Neuronal stem cell (in vitro differentiated cells): ENCODE measurements at regions not wholly inside any gene's neighbourhood (a gene's known extent, or its start where the extent isn't known, plus 50 kb on each side); places are given as distances from the start of the nearest gene placed in this dataset.

Experiments used
- DNase-seq: peaks from one replicate; pipeline ENCODE4 v3.0.0-alpha.2; 2013; ENCODE audit warnings: low spot score
- H2AFZ ChIP-seq: one replicate; pipeline ENCODE4 v1.6.1; 2013; ENCODE audit warnings: mild to moderate bottlenecking, low read length, inconsistent platforms
- H2AK5ac ChIP-seq: 2 replicates; pipeline ENCODE4 v1.6.1; 2013; ENCODE audit warnings: low read depth, mild to moderate bottlenecking, inconsistent platforms, low read length, moderate library complexity, mixed read lengths
- H2BK120ac ChIP-seq: 2 replicates; pipeline ENCODE4 v1.6.1; 2013; ENCODE audit warnings: low read depth, mild to moderate bottlenecking, inconsistent platforms, low read length, moderate library complexity, mixed read lengths
- H2BK12ac ChIP-seq: one replicate; pipeline ENCODE4 v1.6.1; 2013; ENCODE audit warnings: low read length, inconsistent platforms
- H2BK15ac ChIP-seq: 2 replicates; pipeline ENCODE4 v1.6.1; 2013; ENCODE audit warnings: mild to moderate bottlenecking, low read length, inconsistent platforms, mixed read lengths
- H2BK5ac ChIP-seq: one replicate; pipeline ENCODE4 v1.6.1; 2013; ENCODE audit warnings: inconsistent platforms, mild to moderate bottlenecking, low read length, moderate library complexity
- H3K14ac ChIP-seq: one replicate; pipeline ENCODE4 v1.6.1; 2013; ENCODE audit warnings: low read length, inconsistent platforms
- H3K18ac ChIP-seq: 2 replicates; pipeline ENCODE4 v1.6.1; 2013; ENCODE audit warnings: low read length, inconsistent platforms
- H3K23ac ChIP-seq: 2 replicates; pipeline ENCODE4 v1.6.1; 2013; ENCODE audit warnings: low read depth, mild to moderate bottlenecking, mixed read lengths, low read length, inconsistent platforms; ENCODE audit not compliant: poor library complexity
- H3K27ac ChIP-seq: replicated peaks from 3 replicates; pipeline ENCODE4 v1.5.1; 2013; ENCODE audit warnings: low read length, inconsistent platforms
- H3K27me3 ChIP-seq, 3 experiments: 2 replicates each; pipeline ENCODE4 v1.6.1; 2013; ENCODE audit warnings: low read length in 3 of 3, mild to moderate bottlenecking in 2 of 3, inconsistent platforms in 1 of 3, low read depth in 1 of 3, mixed read lengths in 1 of 3, moderate library complexity in 1 of 3; ENCODE audit not compliant: control insufficient read depth in 3 of 3, insufficient read depth in 3 of 3
- H3K36me3 ChIP-seq, 2 donors: replicated peaks in 1 of 2; 2 replicates each; pipeline ENCODE4 v1.6.1; 2013; ENCODE audit warnings: low read length in 2 of 2; ENCODE audit not compliant: control insufficient read depth in 2 of 2, insufficient read depth in 2 of 2
- H3K4ac ChIP-seq: 2 replicates; pipeline ENCODE4 v1.6.1; 2013; ENCODE audit warnings: inconsistent platforms, mild to moderate bottlenecking, low read length, moderate library complexity
- H3K4me1 ChIP-seq, 2 donors: 1 replicate in 1 of 2; 2 replicates in 1 of 2; pipeline ENCODE4 v1.6.1; 2013; ENCODE audit warnings: low read length in 2 of 2, low read depth in 1 of 2; ENCODE audit not compliant: control insufficient read depth in 2 of 2, insufficient read depth in 1 of 2
- H3K4me2 ChIP-seq: one replicate; pipeline ENCODE4 v1.6.1; 2013; ENCODE audit warnings: mild to moderate bottlenecking, low read length, inconsistent platforms; ENCODE audit not compliant: insufficient read depth, poor library complexity, severe bottlenecking
- H3K4me3 ChIP-seq, 2 donors: 2 replicates each; pipeline ENCODE4 v1.5.1; 2013; ENCODE audit warnings: low read length in 2 of 2, mild to moderate bottlenecking in 2 of 2, inconsistent platforms in 1 of 2, moderate library complexity in 1 of 2
- H3K79me1 ChIP-seq: one replicate; pipeline ENCODE4 v1.6.1; 2013; ENCODE audit warnings: low read depth, mild to moderate bottlenecking, inconsistent platforms, low read length, moderate library complexity
- H3K9ac ChIP-seq: one replicate; pipeline ENCODE4 v1.6.1; 2013; ENCODE audit warnings: mild to moderate bottlenecking, low read depth, low read length, inconsistent platforms; ENCODE audit not compliant: poor library complexity
- H3K9me3 ChIP-seq, 2 donors: replicated peaks in 1 of 2; 2 replicates each; pipeline versions ENCODE3 to v1.6.1; 2013; ENCODE audit warnings: low read length in 2 of 2, mild to moderate bottlenecking in 2 of 2, inconsistent platforms in 1 of 2, low read depth in 1 of 2, mixed read lengths in 1 of 2, moderate library complexity in 1 of 2; ENCODE audit not compliant: control insufficient read depth in 2 of 2, insufficient read depth in 1 of 2
- H4K8ac ChIP-seq: one replicate; pipeline ENCODE4 v1.6.1; 2013; ENCODE audit warnings: low read depth, mild to moderate bottlenecking, inconsistent platforms, low read length, moderate library complexity
- H4K91ac ChIP-seq: one replicate; pipeline ENCODE4 v1.6.1; 2013; ENCODE audit warnings: low read length, low read depth, mild to moderate bottlenecking, inconsistent platforms; ENCODE audit not compliant: poor library complexity
- WGBS, 2 donors: extraction: QIAGEN DNeasy Blood & Tissue Kit; methylation state at CpG; one replicate each; pipeline ENCODE4 v1.1.7; 2013; ENCODE audit warnings: missing lambda C conversion rate in 2 of 2, mixed read lengths in 1 of 2; ENCODE audit not compliant: insufficient read length in 2 of 2, insufficient replicate concordance in 1 of 2; ENCODE audit errors: extremely low coverage in 2 of 2; 5-methylcytosine and 5-hydroxymethylcytosine counted together

DNA sequence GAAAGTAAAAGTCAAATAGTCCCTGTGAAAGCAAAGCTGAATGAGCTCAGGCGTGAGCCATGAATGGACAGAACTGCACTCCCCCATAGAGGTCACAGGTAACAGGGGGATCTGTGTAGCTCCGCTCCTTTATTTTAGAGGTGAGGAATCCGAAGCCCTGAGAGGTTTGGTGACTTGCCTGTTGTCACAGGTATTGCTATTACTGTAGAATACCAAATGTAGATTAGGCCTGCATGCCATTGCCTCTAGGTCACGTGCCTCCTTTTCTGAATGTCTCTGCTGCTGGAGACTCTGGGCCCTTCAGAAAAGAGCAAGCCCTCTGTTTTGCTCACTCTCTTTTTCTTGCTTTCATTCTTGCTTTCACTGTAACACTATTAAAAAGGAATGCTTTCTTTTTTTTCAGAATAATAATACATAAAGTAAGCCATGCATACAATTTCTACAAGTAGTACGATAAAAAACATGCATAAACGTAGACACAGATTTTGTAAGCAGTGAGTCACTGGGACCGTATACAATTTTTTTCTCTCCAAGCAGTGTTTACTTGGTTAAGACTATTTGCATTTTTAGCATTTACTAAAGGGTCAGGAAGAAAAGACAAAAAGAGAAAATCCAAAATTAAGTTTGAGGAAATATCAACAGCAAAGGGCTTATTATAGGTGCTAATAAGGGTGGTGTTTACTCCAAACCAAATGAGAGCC lies 568.7 kb upstream of the ADAMTS16 start:
- no CpG with 5 or more reads among the region's 7 CpGs for WGBS, 2 donors
- no peaks in the 10 kb centered on the region for H3K27me3 ChIP-seq
- no peak overlapping the region for H3K4ac ChIP-seq
- peaks cover 14 to 36% of the 10 kb centered on the region in 2 donors for H3K4me1 ChIP-seq
- no peak overlapping the region for H2BK15ac ChIP-seq
- H3K18ac ChIP-seq, result peak overlapping the region; percentile 79
- no peak overlapping the region for H3K14ac ChIP-seq
- H2BK5ac ChIP-seq, result no peak overlapping the region
- no peak overlapping the region for H3K4me3 ChIP-seq
- no peaks in the 10 kb centered on the region for H3K36me3 ChIP-seq
- H3K23ac ChIP-seq, result no peak overlapping the region
- no peaks in the 10 kb centered on the region for H3K79me1 ChIP-seq
- H4K8ac ChIP-seq, result no peak overlapping the region
- no peak overlapping the region for H2AK5ac ChIP-seq
- H4K91ac ChIP-seq, result no peak overlapping the region
- peak overlapping the region; percentile 75 for H3K27ac ChIP-seq
- H2BK120ac ChIP-seq, result no peak overlapping the region
- H3K9ac ChIP-seq, result no peak overlapping the region
- no peak overlapping the region for H3K4me2 ChIP-seq
- no peak for DNase-seq
- peaks cover 0 to 6% of the 10 kb centered on the region in 2 donors for H3K9me3 ChIP-seq
- H2BK12ac ChIP-seq, result no peak overlapping the region
- H2AFZ ChIP-seq, result peak overlapping the region; percentile 23

DNA sequence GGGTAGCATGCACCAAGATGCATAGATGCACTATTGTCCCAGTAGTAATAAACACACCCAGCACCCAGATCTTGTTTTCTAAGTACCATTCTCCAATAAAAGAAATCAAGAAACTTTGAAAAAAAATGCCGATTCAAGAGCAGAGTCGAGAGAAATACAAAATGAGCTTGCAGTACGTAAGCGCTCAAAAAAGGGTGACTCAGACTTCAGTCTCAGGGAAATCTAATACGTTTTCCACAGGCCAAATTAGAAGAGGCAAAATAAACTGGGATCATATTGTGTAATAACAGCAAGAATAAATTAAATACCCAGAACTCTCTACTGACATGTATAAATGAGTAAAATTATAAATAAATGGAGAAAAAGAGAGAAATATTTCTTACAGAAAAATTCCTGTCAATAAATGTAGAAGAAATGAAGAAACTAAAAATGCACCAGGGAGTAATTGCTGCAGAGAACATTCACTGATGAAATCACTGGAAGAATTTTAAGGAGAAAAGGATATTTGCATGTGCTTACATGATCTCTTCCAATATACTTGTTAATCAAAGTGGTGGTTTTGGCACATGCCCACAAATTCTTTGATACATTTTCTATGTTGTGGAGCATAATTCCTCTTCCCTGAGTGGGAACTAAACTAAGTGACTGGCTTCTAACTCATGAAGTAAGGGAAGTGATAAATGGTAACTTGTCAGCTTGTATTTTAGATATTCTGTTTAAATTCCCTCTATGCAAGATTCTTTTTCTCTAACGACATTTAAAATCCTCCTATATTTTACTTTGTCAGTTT lies 567.6 kb upstream of the ADAMTS16 start:
- H3K18ac ChIP-seq, result no peak overlapping the region
- peaks cover 0 to 4% of the 10 kb centered on the region in 2 donors for H3K9me3 ChIP-seq
- no peak overlapping the region for H4K91ac ChIP-seq
- H3K4me2 ChIP-seq, result no peak overlapping the region
- no peak overlapping the region for H2BK5ac ChIP-seq
- no peak overlapping the region for H2BK120ac ChIP-seq
- no peak overlapping the region for H3K9ac ChIP-seq
- H3K36me3 ChIP-seq, result no peaks in the 10 kb centered on the region
- DNase-seq, result no peak
- no peak overlapping the region for H3K14ac ChIP-seq
- H2BK15ac ChIP-seq, result no peak overlapping the region
- peaks cover 16 to 47% of the 10 kb centered on the region in 2 donors for H3K4me1 ChIP-seq
- H3K4me3 ChIP-seq, result no peak overlapping the region
- H4K8ac ChIP-seq, result no peak overlapping the region
- H3K23ac ChIP-seq, result no peak overlapping the region
- no peak overlapping the region for H2AFZ ChIP-seq
- no peak overlapping the region for H2AK5ac ChIP-seq
- H2BK12ac ChIP-seq, result no peak overlapping the region
- H3K27me3 ChIP-seq, result no peaks in the 10 kb centered on the region
- H3K27ac ChIP-seq, result no peak overlapping the region
- no CpG with 5 or more reads among the region's 6 CpGs for WGBS, 2 donors
- no peak overlapping the region for H3K4ac ChIP-seq
- H3K79me1 ChIP-seq, result no peaks in the 10 kb centered on the region

DNA sequence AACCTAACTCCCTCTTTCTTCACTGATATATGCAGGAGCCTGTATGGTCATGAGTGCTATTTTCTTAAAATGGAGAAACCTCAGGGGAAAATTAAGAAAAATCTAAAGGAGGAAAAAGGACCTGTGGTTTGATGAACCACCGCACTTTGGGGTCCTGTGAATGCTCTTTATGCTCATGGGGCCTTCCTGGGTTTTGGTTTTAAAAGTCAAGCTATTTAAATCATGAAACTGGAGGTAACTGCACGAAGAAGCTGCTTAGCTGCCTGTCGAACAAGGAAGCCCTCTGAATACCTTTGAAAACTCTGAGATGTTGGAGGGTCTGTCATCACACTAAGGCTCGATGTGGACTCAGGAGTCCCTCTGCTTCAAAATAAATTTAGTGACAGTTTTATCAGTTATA lies 564.5 kb upstream of the ADAMTS16 start:
- H2AFZ ChIP-seq, result no peak overlapping the region
- no peak overlapping the region for H3K4me3 ChIP-seq
- H3K27ac ChIP-seq, result no peak overlapping the region
- DNase-seq, result no peak
- H3K9me3 ChIP-seq, result no peaks in the 10 kb centered on the region
- H2BK12ac ChIP-seq, result no peak overlapping the region
- H3K36me3 ChIP-seq, result no peaks in the 10 kb centered on the region
- no peak overlapping the region for H3K23ac ChIP-seq
- no peak overlapping the region for H4K8ac ChIP-seq
- no peak overlapping the region for H2BK15ac ChIP-seq
- H3K18ac ChIP-seq, result no peak overlapping the region
- H3K27me3 ChIP-seq, result no peaks in the 10 kb centered on the region
- H3K4me2 ChIP-seq, result no peak overlapping the region
- no peak overlapping the region for H3K14ac ChIP-seq
- H3K4me1 ChIP-seq, result peaks cover 15 to 39% of the 10 kb centered on the region in 2 donors
- H2AK5ac ChIP-seq, result no peak overlapping the region
- no peak overlapping the region for H2BK5ac ChIP-seq
- no peak overlapping the region for H3K4ac ChIP-seq
- no peak overlapping the region for H4K91ac ChIP-seq
- H3K9ac ChIP-seq, result no peak overlapping the region
- no peak overlapping the region for H2BK120ac ChIP-seq
- WGBS, 2 donors, result no CpG with 5 or more reads among the region's 4 CpGs
- no peaks in the 10 kb centered on the region for H3K79me1 ChIP-seq

DNA sequence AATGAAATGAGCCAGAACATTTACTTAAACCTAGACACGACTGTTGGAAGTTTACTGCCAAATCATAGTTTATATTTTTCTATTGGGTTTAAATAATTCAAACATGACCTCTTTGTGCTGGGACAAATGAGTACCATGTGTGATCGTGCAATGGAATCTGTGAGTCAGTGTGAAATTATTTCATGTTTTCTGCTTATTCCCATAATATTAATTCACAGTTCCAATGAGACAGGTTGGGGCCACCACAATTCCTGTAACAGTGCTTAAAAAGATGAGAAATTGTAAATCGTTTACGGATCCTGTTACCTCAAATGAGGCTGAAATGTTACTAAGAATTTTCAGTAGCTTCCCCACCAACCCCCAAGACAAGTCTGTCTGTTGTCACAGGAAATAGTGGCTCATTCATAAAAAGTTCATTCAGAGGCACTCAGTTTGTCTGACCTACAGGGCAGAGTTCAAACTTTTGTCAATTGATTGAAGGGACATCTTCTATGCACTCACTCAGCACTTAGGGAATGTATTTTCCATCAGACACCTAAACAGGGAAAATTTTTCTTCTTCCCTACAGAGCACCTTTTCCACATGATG lies 563.9 kb upstream of the ADAMTS16 start:
- H3K27me3 ChIP-seq, result no peaks in the 10 kb centered on the region
- no peak overlapping the region for H3K9ac ChIP-seq
- H3K18ac ChIP-seq, result no peak overlapping the region
- H3K23ac ChIP-seq, result no peak overlapping the region
- no peak overlapping the region for H3K27ac ChIP-seq
- H2BK15ac ChIP-seq, result no peak overlapping the region
- H4K91ac ChIP-seq, result no peak overlapping the region
- no peak overlapping the region for H3K4me2 ChIP-seq
- H2BK12ac ChIP-seq, result no peak overlapping the region
- no peaks in the 10 kb centered on the region for H3K9me3 ChIP-seq
- no peak overlapping the region for H3K14ac ChIP-seq
- no peak overlapping the region for H4K8ac ChIP-seq
- H3K4me3 ChIP-seq, result no peak overlapping the region
- no peak overlapping the region for H2AK5ac ChIP-seq
- H3K4me1 ChIP-seq, result peaks cover 8 to 33% of the 10 kb centered on the region in 2 donors
- no peak overlapping the region for H2BK120ac ChIP-seq
- no CpG with 5 or more reads among the region's 4 CpGs for WGBS, 2 donors
- H3K79me1 ChIP-seq, result no peaks in the 10 kb centered on the region
- H3K4ac ChIP-seq, result no peak overlapping the region
- DNase-seq, result no peak
- no peak overlapping the region for H2AFZ ChIP-seq
- no peaks in the 10 kb centered on the region for H3K36me3 ChIP-seq
- H2BK5ac ChIP-seq, result no peak overlapping the region
